H1 (cell line): ENCODE measurements at regions not wholly inside any gene's neighbourhood (a gene's known extent, or its start where the extent isn't known, plus 50 kb on each side); places are given as distances from the start of the nearest gene placed in this dataset.

Experiments used
- CTCF ChIA-PET: fragments of 300-600 bp; sonication (Branson Sonifier 250); formaldehyde crosslinking; loops from one replicate; lab custom pipeline; 2021; ENCODE audit not compliant: partially characterized antibody; lab: Charles Lee
- POLR2A ChIA-PET: fragments of 300-600 bp; sonication (Branson Sonifier 250); formaldehyde crosslinking; loops from one replicate; lab custom pipeline; 2021; ENCODE audit warnings: inconsistent platforms; ENCODE audit not compliant: partially characterized antibody; lab: Charles Lee
- DNase-seq, 2 experiments: peaks; one replicate each; pipeline versions ENCODE4 v3.0.0 to v3.0.0-alpha.2; 2010 to 2022; ENCODE audit warnings: low spot score in 2 of 2, low read depth in 1 of 2, mixed read lengths in 1 of 2
- FAIRE-seq: peaks from 2 replicates; lab custom pipeline; 2011; peaks lifted over from hg19 to GRCh38; lab: Jason Lieb, UNC
- H2AFZ ChIP-seq: 2 replicates; pipeline ENCODE4 v1.8.1; 2012; ENCODE audit warnings: low read length, inconsistent platforms
- H2AK5ac ChIP-seq: 2 replicates; pipeline ENCODE4 v1.6.1; 2013; ENCODE audit warnings: low read depth, low read length
- H2BK120ac ChIP-seq: replicated peaks from 2 replicates; pipeline ENCODE3; 2013; ENCODE audit warnings: low read depth, low read length, inconsistent platforms
- H2BK12ac ChIP-seq: 2 replicates; pipeline ENCODE4 v1.6.1; 2013; ENCODE audit warnings: low read depth, low read length
- H2BK15ac ChIP-seq: 2 replicates; pipeline ENCODE4 v1.6.1; 2013; ENCODE audit warnings: low read length
- H2BK20ac ChIP-seq: 2 replicates; pipeline ENCODE4 v1.6.1; 2013; ENCODE audit warnings: low read length
- H2BK5ac ChIP-seq: 2 replicates; pipeline ENCODE4 v1.6.1; 2013; ENCODE audit warnings: low read depth, low read length
- H3K14ac ChIP-seq: 2 replicates; pipeline ENCODE4 v1.6.1; 2013; ENCODE audit warnings: inconsistent platforms; ENCODE audit not compliant: insufficient read length
- H3K18ac ChIP-seq: 2 replicates; pipeline ENCODE4 v1.6.1; 2013; ENCODE audit warnings: low read length; ENCODE audit errors: extremely low read depth
- H3K23ac ChIP-seq: 2 replicates; pipeline ENCODE4 v1.6.1; 2013; ENCODE audit warnings: inconsistent platforms; ENCODE audit not compliant: insufficient read length
- H3K23me2 ChIP-seq: 2 replicates; pipeline ENCODE4 v1.6.1; 2013; ENCODE audit warnings: low read depth, low read length
- H3K27ac ChIP-seq: 2 replicates; pipeline ENCODE4 v1.6.1; 2011; ENCODE audit warnings: low read depth, low read length, inconsistent platforms
- H3K27me3 ChIP-seq, 4 experiments: replicated peaks in 1 of 4; 1 replicate in 1 of 4; 2 replicates in 3 of 4; pipeline versions ENCODE4 v1.6.1 to v1.8.1; 2011 to 2013; ENCODE audit warnings: low read length in 3 of 4, mild to moderate bottlenecking in 3 of 4, inconsistent platforms in 2 of 4, mixed read lengths in 2 of 4, moderate library complexity in 1 of 4; ENCODE audit not compliant: control insufficient read depth in 3 of 4, insufficient read depth in 3 of 4; ENCODE audit errors: extremely low read depth in 1 of 4
- H3K36me3 ChIP-seq, 4 experiments: 2 replicates each; pipeline versions ENCODE4 v1.6.1 to v1.8.1; 2011 to 2013; ENCODE audit warnings: mild to moderate bottlenecking in 4 of 4, low read length in 3 of 4, moderate library complexity in 2 of 4, control low read depth in 1 of 4, inconsistent platforms in 1 of 4; ENCODE audit not compliant: insufficient read depth in 4 of 4, control insufficient read depth in 2 of 4
- H3K4ac ChIP-seq: replicated peaks from 2 replicates; pipeline ENCODE3; 2013; ENCODE audit warnings: low read length, low read depth, mixed read lengths, inconsistent platforms; ENCODE audit not compliant: insufficient read length
- H3K4me1 ChIP-seq, 4 experiments: replicated peaks in 1 of 4; 1 replicate in 1 of 4; 2 replicates in 3 of 4; pipeline versions ENCODE4 v1.6.1 to v1.8.1; 2011 to 2013; ENCODE audit warnings: low read length in 3 of 4, inconsistent platforms in 2 of 4, mixed read lengths in 1 of 4; ENCODE audit not compliant: insufficient read depth in 4 of 4, control insufficient read depth in 3 of 4
- H3K4me2 ChIP-seq, 2 experiments: 2 replicates each; pipeline versions ENCODE4 v1.6.1 to v1.8.1; 2011 to 2013; ENCODE audit warnings: low read depth in 2 of 2, low read length in 2 of 2, control low read depth in 1 of 2, inconsistent platforms in 1 of 2, mild to moderate bottlenecking in 1 of 2; ENCODE audit not compliant: insufficient read depth in 1 of 2
- H3K4me3 ChIP-seq, 4 experiments: fragments of 200-600, 300-600 bp in 1 of 4; sonication (generic), shearing (Covaris generic), sonication (Bioruptor Twin) in 1 of 4; 2 replicates each; pipeline versions ENCODE4 v1.5.1 to v1.8.1; 2011 to 2016; ENCODE audit warnings: low read length in 4 of 4, low read depth in 3 of 4, control low read depth in 2 of 4, inconsistent platforms in 2 of 4, mild to moderate bottlenecking in 2 of 4, mixed read lengths in 1 of 4, moderate library complexity in 1 of 4; ENCODE audit not compliant: insufficient read depth in 2 of 4; ENCODE audit errors: extremely low read depth in 1 of 4
- H3K56ac ChIP-seq: replicated peaks from 2 replicates; pipeline ENCODE3; 2013; ENCODE audit warnings: low read depth, mild to moderate bottlenecking, mixed read lengths, low read length, inconsistent platforms; ENCODE audit not compliant: insufficient read length
- H3K79me1 ChIP-seq: 2 replicates; pipeline ENCODE4 v1.6.1; 2013; ENCODE audit warnings: low read depth, low read length, control low read depth
- H3K79me2 ChIP-seq, 2 experiments: 2 replicates each; pipeline versions ENCODE4 v1.6.1 to v1.8.1; 2012 to 2013; ENCODE audit warnings: low read length in 2 of 2, mild to moderate bottlenecking in 2 of 2, inconsistent platforms in 1 of 2; ENCODE audit not compliant: insufficient read depth in 2 of 2, control insufficient read depth in 1 of 2
- H3K9ac ChIP-seq, 4 experiments: replicated peaks in 1 of 4; 1 replicate in 1 of 4; 2 replicates in 3 of 4; pipeline versions ENCODE4 v1.6.1 to v1.8.1; 2011 to 2013; ENCODE audit warnings: low read depth in 3 of 4, low read length in 3 of 4, control low read depth in 2 of 4, mild to moderate bottlenecking in 2 of 4, moderate library complexity in 2 of 4, inconsistent platforms in 1 of 4; ENCODE audit errors: extremely low read depth in 1 of 4
- H3K9me3 ChIP-seq, 2 experiments: 2 replicates each; pipeline versions ENCODE4 v1.6.1 to v1.8.1; 2012 to 2013; ENCODE audit warnings: mild to moderate bottlenecking in 2 of 2, moderate library complexity in 2 of 2, control low read depth in 1 of 2, inconsistent platforms in 1 of 2, low read depth in 1 of 2, low read length in 1 of 2, mixed read lengths in 1 of 2; ENCODE audit not compliant: insufficient read depth in 2 of 2
- H4K20me1 ChIP-seq, 2 experiments: replicated peaks in 1 of 2; 2 replicates each; pipeline versions ENCODE3 to v1.8.1; 2011 to 2013; ENCODE audit warnings: inconsistent platforms in 2 of 2, low read length in 2 of 2, mild to moderate bottlenecking in 1 of 2; ENCODE audit not compliant: insufficient read depth in 2 of 2, control insufficient read depth in 1 of 2
- H4K5ac ChIP-seq: 2 replicates; pipeline ENCODE4 v1.6.1; 2013; ENCODE audit warnings: low read length, low read depth, mixed read lengths, inconsistent platforms; ENCODE audit not compliant: insufficient read length
- H4K8ac ChIP-seq: 2 replicates; pipeline ENCODE4 v1.8.0; 2013; ENCODE audit warnings: mild to moderate bottlenecking, moderate library complexity, low read length, inconsistent platforms; ENCODE audit not compliant: insufficient read depth; ENCODE audit errors: extremely low read depth
- H4K91ac ChIP-seq: replicated peaks from 2 replicates; pipeline ENCODE3; 2013; ENCODE audit warnings: low read length, mixed read lengths, inconsistent platforms; ENCODE audit not compliant: insufficient read length
- BCL11A ChIP-seq, 2 experiments: IDR thresholded peaks; one replicate each; pipeline ENCODE4 v1.6.1; 2011; ENCODE audit warnings: low read depth in 2 of 2, low read length in 2 of 2, mild to moderate bottlenecking in 2 of 2
- CBX8 ChIP-seq: fragments of 300-800, 300-1000 bp; sonication (generic); IDR thresholded peaks from 2 replicates; pipeline ENCODE4 v1.7.1; 2016; ENCODE audit warnings: low read depth, low read length, borderline replicate concordance
- CEBPB ChIP-seq: IDR thresholded peaks from 2 replicates; pipeline ENCODE4 v1.6.1; 2012; ENCODE audit warnings: low read depth, low read length
- CHD2 ChIP-seq: IDR thresholded peaks from 2 replicates; pipeline ENCODE4 v1.6.1; 2012; ENCODE audit warnings: low read length, improper control_type of control experiment
- CTBP2 ChIP-seq: IDR thresholded peaks from 2 replicates; pipeline ENCODE4 v1.7.0; 2011; ENCODE audit warnings: borderline replicate concordance, mild to moderate bottlenecking, moderate library complexity, mixed read lengths, low read length; ENCODE audit not compliant: insufficient read depth, insufficient read length
- HDAC2 ChIP-seq, 2 experiments: fragments of 300-600 bp in 1 of 2; sonication (generic) in 1 of 2; IDR thresholded peaks; 2 replicates each; pipeline ENCODE4 v1.6.1; 2011 to 2012; ENCODE audit warnings: low read depth in 2 of 2, low read length in 2 of 2, mild to moderate bottlenecking in 2 of 2, moderate library complexity in 2 of 2, borderline replicate concordance in 1 of 2, inconsistent platforms in 1 of 2
- JUND ChIP-seq: IDR thresholded peaks from 2 replicates; pipeline ENCODE4 v1.6.1; 2011; ENCODE audit warnings: mild to moderate bottlenecking, improper control_type of control experiment, low read length
- NANOG ChIP-seq: IDR thresholded peaks from 2 replicates; pipeline ENCODE4 v1.6.1; 2011; ENCODE audit warnings: low read length, low read depth, mild to moderate bottlenecking, inconsistent platforms; ENCODE audit not compliant: insufficient read depth, poor library complexity, severe bottlenecking
- POU5F1 ChIP-seq: IDR thresholded peaks from 2 replicates; pipeline ENCODE4 v1.6.1; 2011; ENCODE audit warnings: low read depth, mild to moderate bottlenecking, low read length, moderate library complexity
- SIX5 ChIP-seq: IDR thresholded peaks from 2 replicates; pipeline ENCODE4 v1.6.1; 2011; ENCODE audit warnings: mild to moderate bottlenecking, low read depth, low read length
- SUZ12 ChIP-seq: fragments of 200-600 bp; sonication (generic); IDR thresholded peaks from 2 replicates; pipeline ENCODE4 v1.6.1; 2012; ENCODE audit warnings: mild to moderate bottlenecking, inconsistent platforms, low read length, moderate library complexity, mixed read lengths
- TAF7 ChIP-seq: optimal IDR thresholded peaks from 2 replicates; pipeline ENCODE3; 2011; ENCODE audit warnings: low read depth, mild to moderate bottlenecking, inconsistent platforms, low read length, moderate library complexity, borderline replicate concordance
- TEAD4 ChIP-seq: IDR thresholded peaks from 2 replicates; pipeline ENCODE4 v1.6.1; 2012; ENCODE audit warnings: low read depth, low read length, inconsistent platforms, mixed read lengths
- YY1 ChIP-seq: IDR thresholded peaks from 2 replicates; pipeline ENCODE4 v1.6.1; 2011; ENCODE audit warnings: low read depth, mild to moderate bottlenecking, low read length
- WGBS, 2 experiments: shearing (Covaris generic) in 1 of 2; methylation state at CpG; one replicate each; pipeline versions ENCODE4 v1.1.6 to v1.1.7; 2013 to 2015; ENCODE audit warnings: low lambda C conversion rate in 2 of 2, mixed read lengths in 2 of 2, inconsistent platforms in 1 of 2, low coverage in 1 of 2, missing lambda C conversion rate in 1 of 2; ENCODE audit not compliant: insufficient replicate concordance in 2 of 2, insufficient coverage in 1 of 2, insufficient read length in 1 of 2; ENCODE audit errors: extremely low coverage in 1 of 2, missing lambda C conversion rate in 1 of 2; 5-methylcytosine and 5-hydroxymethylcytosine counted together
- TF ChIP-seq, protein P1 (sequence below): IDR thresholded peaks from 2 replicates; pipeline ENCODE4 v1.6.1; 2012; ENCODE audit warnings: inconsistent platforms

DNA sequence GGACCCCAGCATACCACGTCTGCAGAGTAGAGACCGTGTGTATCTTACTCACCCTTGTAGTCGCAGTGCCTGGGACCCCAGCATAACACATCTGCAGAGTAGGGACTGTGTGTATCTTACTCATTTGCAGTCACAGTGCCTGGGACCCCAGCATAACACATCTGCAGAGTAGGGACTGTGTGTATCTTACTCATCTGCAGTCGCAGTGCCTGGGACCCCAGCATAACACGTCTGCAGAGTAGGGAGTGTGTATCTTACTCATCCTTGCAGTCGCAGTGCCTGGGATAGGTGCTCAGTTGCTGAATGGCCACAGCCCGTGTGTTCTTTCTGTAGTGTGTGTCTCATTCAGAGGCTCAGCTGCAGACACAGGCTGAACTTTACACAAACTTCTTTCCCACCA is 71.4 kb upstream of the FRG1 start:
- no peak overlapping the region for H2BK5ac ChIP-seq
- H3K4ac ChIP-seq = no peak overlapping the region
- no peak for FAIRE-seq
- no peak overlapping the region for H2BK20ac ChIP-seq
- H2BK15ac ChIP-seq = no peak overlapping the region
- DNase-seq = no peak
- no peak overlapping the region for H3K56ac ChIP-seq
- no peak overlapping the region for H3K4me2 ChIP-seq
- no peak overlapping the region for H3K23ac ChIP-seq
- H3K79me1 ChIP-seq = no peaks in the 10 kb centered on the region
- POLR2A ChIA-PET = no interaction called here
- H3K18ac ChIP-seq = no peak overlapping the region
- H4K5ac ChIP-seq = no peak overlapping the region
- H2AFZ ChIP-seq = no peak overlapping the region
- H3K9me3 ChIP-seq = no peaks in the 10 kb centered on the region
- H2BK120ac ChIP-seq = no peak overlapping the region
- H3K14ac ChIP-seq = no peak overlapping the region
- no peaks in the 10 kb centered on the region for H3K36me3 ChIP-seq
- no peak overlapping the region for H4K91ac ChIP-seq
- H3K27me3 ChIP-seq = no peaks in the 10 kb centered on the region
- H4K20me1 ChIP-seq = no peaks in the 10 kb centered on the region
- no peaks in the 10 kb centered on the region for H3K4me1 ChIP-seq
- no peak overlapping the region for H2AK5ac ChIP-seq
- H3K9ac ChIP-seq = no peak overlapping the region
- no peak overlapping the region for H3K4me3 ChIP-seq
- CTCF ChIA-PET = no interaction called here
- no peak overlapping the region for H3K27ac ChIP-seq
- H4K8ac ChIP-seq = no peak overlapping the region
- no peak overlapping the region for H2BK12ac ChIP-seq
- no peaks in the 10 kb centered on the region for H3K23me2 ChIP-seq
- H3K79me2 ChIP-seq = no peaks in the 10 kb centered on the region
- WGBS, 2 experiments = 84% methylated on average over 7 of the region's 7 CpGs; no CpG with 5 or more reads in 1 of the 2 experiments
- TF ChIP-seq CEBPB (no peak), HDAC2 (IDR thresholded peaks at IDR 0.05; ENCODE audit: borderline replicate concordance in 1 of 2, low read depth in 2 of 2, low read length in 2 of 2) (no peak), BCL11A (IDR thresholded peaks at IDR 0.05; ENCODE audit: low read depth in 2 of 2, low read length in 2 of 2) (no peak), NANOG (no peak), JUND (no peak), CBX8 (no peak), SUZ12 (no peak), POU5F1 (no peak), YY1 (no peak), TEAD4 (no peak), CHD2 (no peak), TAF7 (no peak), CTBP2 (no peak), SIX5 (no peak)
- TF ChIP-seq, protein P1, sequence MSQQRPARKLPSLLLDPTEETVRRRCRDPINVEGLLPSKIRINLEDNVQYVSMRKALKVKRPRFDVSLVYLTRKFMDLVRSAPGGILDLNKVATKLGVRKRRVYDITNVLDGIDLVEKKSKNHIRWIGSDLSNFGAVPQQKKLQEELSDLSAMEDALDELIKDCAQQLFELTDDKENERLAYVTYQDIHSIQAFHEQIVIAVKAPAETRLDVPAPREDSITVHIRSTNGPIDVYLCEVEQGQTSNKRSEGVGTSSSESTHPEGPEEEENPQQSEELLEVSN = no peak
